Liver (tissue), 8 donors: ENCODE measurements at regions not wholly inside any gene's neighbourhood (a gene's known extent, or its start where the extent isn't known, plus 50 kb on each side); places are given as distances from the start of the nearest gene placed in this dataset.

Experiments used
- DNase-seq: peaks from one replicate; pipeline ENCODE4 v3.0.0-alpha.2; 2017; ENCODE audit warnings: low spot score
- H3K27ac ChIP-seq, 2 donors: one replicate each; pipeline ENCODE4 v1.7.0; 2013; ENCODE audit warnings: inconsistent platforms in 2 of 2, low read length in 2 of 2, control low read depth in 1 of 2, low read depth in 1 of 2, mild to moderate bottlenecking in 1 of 2
- H3K27me3 ChIP-seq, 4 donors: one replicate each; pipeline versions ENCODE4 v1.6.1 to v1.7.0; 2013; ENCODE audit warnings: low read length in 3 of 4, inconsistent platforms in 1 of 4, mild to moderate bottlenecking in 1 of 4, moderate library complexity in 1 of 4; ENCODE audit not compliant: control insufficient read depth in 4 of 4, insufficient read depth in 4 of 4
- H3K36me3 ChIP-seq, 4 donors: one replicate each; pipeline versions ENCODE4 v1.6.1 to v1.7.0; 2013; ENCODE audit warnings: low read length in 3 of 4, mild to moderate bottlenecking in 3 of 4, low read depth in 1 of 4, moderate library complexity in 1 of 4; ENCODE audit not compliant: control insufficient read depth in 4 of 4, insufficient read depth in 3 of 4
- H3K4me1 ChIP-seq, 4 donors: one replicate each; pipeline versions ENCODE4 v1.6.1 to v1.7.0; 2013; ENCODE audit warnings: low read length in 3 of 4, mild to moderate bottlenecking in 3 of 4, moderate library complexity in 1 of 4; ENCODE audit not compliant: control insufficient read depth in 4 of 4, insufficient read depth in 4 of 4
- H3K4me3 ChIP-seq, 3 donors: one replicate each; pipeline versions ENCODE4 v1.6.1 to v1.7.0; 2013; ENCODE audit warnings: low read length in 3 of 3, control low read depth in 1 of 3, low read depth in 1 of 3, mild to moderate bottlenecking in 1 of 3
- H3K9ac ChIP-seq, 2 donors: one replicate each; pipeline ENCODE4 v1.7.0; 2013; ENCODE audit warnings: low read length in 2 of 2, mild to moderate bottlenecking in 2 of 2, moderate library complexity in 2 of 2, control low read depth in 1 of 2, low read depth in 1 of 2
- H3K9me3 ChIP-seq, 4 donors: one replicate each; pipeline versions ENCODE4 v1.6.1 to v1.7.0; 2013; ENCODE audit warnings: low read length in 3 of 4; ENCODE audit not compliant: control insufficient read depth in 4 of 4
- ATF3 ChIP-seq: IDR thresholded peaks from 2 replicates; pipeline ENCODE4 v1.6.1; 2016; ENCODE audit warnings: antibody characterized with exemption
- CTCF ChIP-seq: fragments of 150-350 bp; IDR thresholded peaks from 2 replicates; pipeline ENCODE4 v1.5.1; 2017; ENCODE audit warnings: improper control_type of control experiment, low read depth, low read length; ENCODE audit not compliant: missing input control
- EGR1 ChIP-seq, 2 donors: IDR thresholded peaks; 2 replicates each; pipeline ENCODE4 v1.6.1; 2016 to 2018; ENCODE audit warnings: antibody characterized with exemption in 2 of 2, low read depth in 2 of 2
- FOXA1 ChIP-seq: IDR thresholded peaks from 2 replicates; pipeline ENCODE4 v1.6.1; 2016; ENCODE audit warnings: antibody characterized with exemption
- GABPA ChIP-seq, 2 donors: IDR thresholded peaks in 1 of 2; conservative IDR thresholded peaks in 1 of 2; 2 replicates each; pipeline ENCODE4 v1.6.1; 2016; ENCODE audit warnings: antibody characterized with exemption in 2 of 2, mild to moderate bottlenecking in 1 of 2, moderate library complexity in 1 of 2
- HNF4A ChIP-seq, 2 donors: conservative IDR thresholded peaks; 2 replicates each; pipeline ENCODE4 v1.6.1; 2016; ENCODE audit warnings: antibody characterized with exemption in 2 of 2, mild to moderate bottlenecking in 2 of 2
- JUND ChIP-seq, 2 donors: IDR thresholded peaks; 2 replicates each; pipeline ENCODE4 v1.6.1; 2016; ENCODE audit warnings: antibody characterized with exemption in 2 of 2
- MAX ChIP-seq: IDR thresholded peaks from 2 replicates; pipeline ENCODE4 v1.6.1; 2016; ENCODE audit warnings: antibody characterized with exemption
- NR2F2 ChIP-seq: IDR thresholded peaks from 2 replicates; pipeline ENCODE4 v1.6.1; 2016; ENCODE audit warnings: antibody characterized with exemption
- RAD21 ChIP-seq, 2 donors: IDR thresholded peaks; 2 replicates each; pipeline ENCODE4 v1.6.1; 2016; ENCODE audit warnings: antibody characterized with exemption in 2 of 2, mild to moderate bottlenecking in 2 of 2
- REST ChIP-seq: IDR thresholded peaks from 2 replicates; pipeline ENCODE4 v1.6.1; 2016; ENCODE audit warnings: antibody characterized with exemption, mild to moderate bottlenecking
- RXRA ChIP-seq, 2 donors: IDR thresholded peaks; 2 replicates each; pipeline ENCODE4 v1.6.1; 2017 to 2018; ENCODE audit warnings: antibody characterized with exemption in 2 of 2, mild to moderate bottlenecking in 1 of 2
- TAF1 ChIP-seq: conservative IDR thresholded peaks from 2 replicates; pipeline ENCODE4 v1.6.1; 2016; ENCODE audit warnings: antibody characterized with exemption, mild to moderate bottlenecking
- YY1 ChIP-seq: IDR thresholded peaks from 2 replicates; pipeline ENCODE4 v1.6.1; 2016; ENCODE audit warnings: antibody characterized with exemption, mild to moderate bottlenecking
- ZBTB33 ChIP-seq: IDR thresholded peaks from 2 replicates; pipeline ENCODE4 v1.6.1; 2016; ENCODE audit warnings: antibody characterized with exemption
- WGBS: extraction: QIAGEN DNeasy Blood & Tissue Kit; methylation state at CpG from one replicate; pipeline ENCODE4 v1.1.7; 2013; 5-methylcytosine and 5-hydroxymethylcytosine counted together
- donor health status: healthy.
- donor health status: healthy.
- donor health status: healthy.
- donor health status: healthy.
- donor health status: healthy.

GRCh38 chr1:184861755-184862336, 107.2 kb upstream of the EDEM3 start:
- no peak overlapping the region for H3K27ac ChIP-seq
- TF ChIP-seq JUND (IDR thresholded peaks at IDR 0.05) (no peak), RXRA (IDR thresholded peaks at IDR 0.05) (no peak), EGR1 (IDR thresholded peaks at IDR 0.05; ENCODE audit: low read depth in 2 of 2) (no peak), CTCF (no peak), MAX (no peak), ATF3 (no peak), HNF4A (conservative IDR thresholded peaks at IDR 0.05) (no peak), FOXA1 (no peak), TAF1 (no peak), YY1 (no peak), RAD21 (IDR thresholded peaks at IDR 0.05) (no peak), REST (no peak), ZBTB33 (no peak)
- no peak for DNase-seq

GRCh38 chr1:184860985-184861754, 106.5 kb upstream of the EDEM3 start:
- Histone ChIP-seq H3K27me3 (peaks cover 0 to 6% (median 0%) of the 10 kb centered on the region in 4 donors), H3K9ac (no peak overlapping the region), H3K9me3 (no peaks in the 10 kb centered on the region), H3K27ac (no peak overlapping the region), H3K4me3 (no peak overlapping the region), H3K4me1 (no peaks in the 10 kb centered on the region), H3K36me3 (no peaks in the 10 kb centered on the region)
- no peak for DNase-seq
- WGBS = 69% methylated on average over 2 of the region's 2 CpGs
- TF ChIP-seq EGR1 (IDR thresholded peaks at IDR 0.05; ENCODE audit: low read depth in 2 of 2) (no peak), NR2F2 (no peak), CTCF (no peak), ATF3 (no peak), FOXA1 (no peak), REST (no peak), RAD21 (IDR thresholded peaks at IDR 0.05) (no peak), GABPA (IDR thresholded peaks at IDR 0.05 in 1 of 2, conservative IDR thresholded peaks at IDR 0.05 in 1 of 2) (no peak), YY1 (no peak)

More at GRCh38 chr1:184861755-184862336, 107.2 kb upstream of the EDEM3 start:
- no peak overlapping the region for H3K4me3 ChIP-seq
- no peaks in the 10 kb centered on the region for H3K9me3 ChIP-seq
- 33% methylated on average over 6 of the region's 6 CpGs for WGBS
- no peaks in the 10 kb centered on the region for H3K4me1 ChIP-seq
- peaks cover 0 to 6% (median 0%) of the 10 kb centered on the region in 4 donors for H3K27me3 ChIP-seq
- H3K36me3 ChIP-seq = no peaks in the 10 kb centered on the region
- no peak overlapping the region for H3K9ac ChIP-seq
